ENCODE measurements at regions not wholly inside any gene's neighbourhood (a gene's known extent, or its start where the extent isn't known, plus 50 kb on each side); places are given as distances from the start of the nearest gene placed in this dataset.

GRCh38 chr2:145034511-145034910 lies 514.6 kb upstream of the ZEB2 start:
- TF ChIP-seq POLR2A (IDR thresholded peaks at IDR 0.05) (no peak), EP300 (IDR thresholded peaks at IDR 0.05) (no peak)
- TF ChIP-seq, protein P1, sequence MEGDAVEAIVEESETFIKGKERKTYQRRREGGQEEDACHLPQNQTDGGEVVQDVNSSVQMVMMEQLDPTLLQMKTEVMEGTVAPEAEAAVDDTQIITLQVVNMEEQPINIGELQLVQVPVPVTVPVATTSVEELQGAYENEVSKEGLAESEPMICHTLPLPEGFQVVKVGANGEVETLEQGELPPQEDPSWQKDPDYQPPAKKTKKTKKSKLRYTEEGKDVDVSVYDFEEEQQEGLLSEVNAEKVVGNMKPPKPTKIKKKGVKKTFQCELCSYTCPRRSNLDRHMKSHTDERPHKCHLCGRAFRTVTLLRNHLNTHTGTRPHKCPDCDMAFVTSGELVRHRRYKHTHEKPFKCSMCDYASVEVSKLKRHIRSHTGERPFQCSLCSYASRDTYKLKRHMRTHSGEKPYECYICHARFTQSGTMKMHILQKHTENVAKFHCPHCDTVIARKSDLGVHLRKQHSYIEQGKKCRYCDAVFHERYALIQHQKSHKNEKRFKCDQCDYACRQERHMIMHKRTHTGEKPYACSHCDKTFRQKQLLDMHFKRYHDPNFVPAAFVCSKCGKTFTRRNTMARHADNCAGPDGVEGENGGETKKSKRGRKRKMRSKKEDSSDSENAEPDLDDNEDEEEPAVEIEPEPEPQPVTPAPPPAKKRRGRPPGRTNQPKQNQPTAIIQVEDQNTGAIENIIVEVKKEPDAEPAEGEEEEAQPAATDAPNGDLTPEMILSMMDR (IDR thresholded peaks at IDR 0.05) = no peak

Data from suprapubic skin (tissue), 3 donors.